PC-3 (cell line): ENCODE measurements at regions not wholly inside any gene's neighbourhood (a gene's known extent, or its start where the extent isn't known, plus 50 kb on each side); places are given as distances from the start of the nearest gene placed in this dataset.

Source experiments
- ATAC-seq: fragments of 200-7000 bp; cut with Tn5 transposase; 2 replicates; pipeline ENCODE4 v1.9.1; 2020; ENCODE audit warnings: mild to moderate bottlenecking, moderate library complexity
- BruUV-seq: library from RNA; stranded (reverse); fragments of 400-500 nt; replicated peaks from 2 replicates; lab custom pipeline; 2021; lab: Mats Ljungman, UMichigan
- CTCF ChIA-PET: fragments of 300-600 bp; sonication (Branson Sonifier 250); formaldehyde crosslinking; loops from one replicate; lab custom pipeline; 2022; ENCODE audit warnings: antibody characterized with exemption; lab: Charles Lee
- POLR2A ChIA-PET: fragments of 300-600 bp; sonication (Branson Sonifier 250); formaldehyde crosslinking; loops from one replicate; lab custom pipeline; 2022; ENCODE audit warnings: antibody characterized with exemption; ENCODE audit not compliant: unreplicated experiment; lab: Charles Lee
- DNase-seq: peaks from one replicate; pipeline ENCODE4 v3.0.0-alpha.2; 2015
- H2AFZ ChIP-seq: fragments of 300-600 bp; sonication (generic); 2 replicates; pipeline ENCODE4 v1.6.0; 2016; ENCODE audit warnings: antibody characterized with exemption, low read length
- H3F3A ChIP-seq: fragments of 300-600 bp; sonication (generic); one replicate; pipeline ENCODE4 v1.6.0; 2017; ENCODE audit warnings: antibody characterized with exemption, low read length, control low read depth, mild to moderate bottlenecking; ENCODE audit not compliant: unreplicated experiment
- H3K27ac ChIP-seq: fragments of 300-600 bp; sonication (generic); 2 replicates; pipeline ENCODE4 v1.5.1; 2016; ENCODE audit warnings: mild to moderate bottlenecking, low read length
- H3K27me3 ChIP-seq: fragments of 300-600 bp; sonication (generic); 2 replicates; pipeline ENCODE4 v1.6.1; 2016; ENCODE audit warnings: low read length, mixed read lengths
- H3K36me3 ChIP-seq: fragments of 300-600 bp; sonication (generic); 2 replicates; pipeline ENCODE4 v1.6.1; 2016; ENCODE audit warnings: low read depth, mixed run types, low read length, mixed read lengths
- H3K4me1 ChIP-seq: fragments of 300-600 bp; sonication (generic); 2 replicates; pipeline ENCODE4 v1.5.1; 2016; ENCODE audit warnings: low read length; ENCODE audit not compliant: insufficient read depth
- H3K4me2 ChIP-seq: fragments of 300-600 bp; sonication (generic); 2 replicates; pipeline ENCODE4 v1.6.0; 2016; ENCODE audit warnings: low read length
- H3K4me3 ChIP-seq: fragments of 300-600 bp; sonication (generic); 2 replicates; pipeline ENCODE4 v1.5.1; 2016; ENCODE audit warnings: mild to moderate bottlenecking, low read length, mixed read lengths
- H3K79me2 ChIP-seq: fragments of 300-600 bp; sonication (generic); 2 replicates; pipeline ENCODE4 v1.6.1; 2017; ENCODE audit warnings: low read length, mixed read lengths
- H3K9ac ChIP-seq: fragments of 300-600 bp; sonication (generic); 2 replicates; pipeline ENCODE4 v1.6.0; 2016; ENCODE audit warnings: mild to moderate bottlenecking, low read length
- H3K9me2 ChIP-seq: fragments of 300-600 bp; sonication (generic); replicated peaks from 2 replicates; pipeline ENCODE4 v1.6.1; 2016; ENCODE audit warnings: mixed run types, low read length, mixed read lengths
- H3K9me3 ChIP-seq: fragments of 300-600 bp; sonication (generic); 2 replicates; pipeline ENCODE4 v1.6.1; 2016; ENCODE audit warnings: low read length, mixed read lengths
- H4K20me1 ChIP-seq: fragments of 300-600 bp; sonication (generic); 2 replicates; pipeline ENCODE4 v1.6.1; 2016; ENCODE audit warnings: low read length, mixed read lengths
- EZH2 ChIP-seq: fragments of 300-600 bp; sonication (generic); IDR thresholded peaks from one replicate; pipeline ENCODE4 v1.6.1; 2017; ENCODE audit warnings: antibody characterized with exemption, mild to moderate bottlenecking, low read length; ENCODE audit not compliant: unreplicated experiment
- EZH2phosphoT487 ChIP-seq: fragments of 300-600 bp; sonication (generic); IDR thresholded peaks from 2 replicates; pipeline ENCODE4 v1.6.1; 2018; ENCODE audit warnings: mild to moderate bottlenecking, antibody characterized with exemption, low read length, borderline replicate concordance
- intact Hi-C: fragments of 100-400 bp; cut with micrococcal nuclease; formaldehyde crosslinking; loops from 2 replicates; pipeline ENCODE4 v1.9.0; 2023
- TF ChIP-seq, protein P1 (sequence below): fragments of 300-600 bp; sonication (generic); conservative IDR thresholded peaks from 2 replicates; pipeline ENCODE4 v1.5.1; 2017; ENCODE audit warnings: antibody characterized with exemption, low read depth, mild to moderate bottlenecking, low read length

DNA sequence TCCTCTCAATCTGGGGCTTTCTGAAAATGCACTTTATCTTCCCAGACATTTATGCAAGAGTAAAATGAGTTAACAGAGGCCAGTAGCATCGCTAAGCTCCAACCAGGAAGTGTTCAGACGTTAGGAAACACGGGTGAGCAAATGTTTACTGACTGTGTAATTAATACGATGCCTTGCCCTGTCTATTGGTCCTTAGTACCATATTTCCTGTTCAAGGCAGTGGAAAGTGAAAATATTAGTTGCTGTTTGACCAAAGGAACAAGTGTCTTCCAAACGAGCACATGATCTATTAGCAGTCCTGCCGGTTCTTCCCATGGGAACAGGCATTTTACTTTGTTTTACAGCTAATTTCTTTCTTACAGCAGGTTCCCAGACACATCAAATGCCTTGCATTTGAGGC is 311.1 kb upstream of the JAG1 start:
- CTCF ChIA-PET, result no interaction called here
- no TSS peak for BruUV-seq

DNA sequence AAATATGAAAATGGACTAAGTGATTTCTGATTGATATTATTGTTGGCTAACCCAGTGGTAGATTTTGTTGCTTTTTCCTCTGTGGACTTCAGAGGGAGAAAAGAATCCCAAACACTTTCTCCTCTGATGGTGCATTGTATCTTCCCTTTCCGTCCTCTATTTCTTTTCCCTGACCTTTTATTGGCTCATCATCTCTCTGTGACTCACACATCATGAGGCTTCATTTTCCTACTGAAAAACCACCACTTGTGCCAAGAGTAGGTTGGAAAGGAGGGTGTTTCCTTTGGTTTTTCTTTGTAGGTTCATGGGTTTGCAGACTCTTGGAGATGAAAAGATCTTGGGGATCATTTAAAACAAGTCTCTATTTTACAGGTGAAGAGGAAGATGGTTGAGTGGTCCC is 311.7 kb upstream of the JAG1 start:
- ChIA-PET CTCF (no interaction called here), POLR2A (no interaction called here)
- no peaks in the 10 kb centered on the region for H3K9me2 ChIP-seq
- no peaks in the 10 kb centered on the region for H3K79me2 ChIP-seq
- no peak overlapping the region for H3K27ac ChIP-seq
- TF ChIP-seq EZH2 (no peak), EZH2phosphoT487 (no peak)
- TF ChIP-seq, protein P1, sequence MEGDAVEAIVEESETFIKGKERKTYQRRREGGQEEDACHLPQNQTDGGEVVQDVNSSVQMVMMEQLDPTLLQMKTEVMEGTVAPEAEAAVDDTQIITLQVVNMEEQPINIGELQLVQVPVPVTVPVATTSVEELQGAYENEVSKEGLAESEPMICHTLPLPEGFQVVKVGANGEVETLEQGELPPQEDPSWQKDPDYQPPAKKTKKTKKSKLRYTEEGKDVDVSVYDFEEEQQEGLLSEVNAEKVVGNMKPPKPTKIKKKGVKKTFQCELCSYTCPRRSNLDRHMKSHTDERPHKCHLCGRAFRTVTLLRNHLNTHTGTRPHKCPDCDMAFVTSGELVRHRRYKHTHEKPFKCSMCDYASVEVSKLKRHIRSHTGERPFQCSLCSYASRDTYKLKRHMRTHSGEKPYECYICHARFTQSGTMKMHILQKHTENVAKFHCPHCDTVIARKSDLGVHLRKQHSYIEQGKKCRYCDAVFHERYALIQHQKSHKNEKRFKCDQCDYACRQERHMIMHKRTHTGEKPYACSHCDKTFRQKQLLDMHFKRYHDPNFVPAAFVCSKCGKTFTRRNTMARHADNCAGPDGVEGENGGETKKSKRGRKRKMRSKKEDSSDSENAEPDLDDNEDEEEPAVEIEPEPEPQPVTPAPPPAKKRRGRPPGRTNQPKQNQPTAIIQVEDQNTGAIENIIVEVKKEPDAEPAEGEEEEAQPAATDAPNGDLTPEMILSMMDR, result no peak
- intact Hi-C loops, result no loop called here
- no peaks in the 10 kb centered on the region for H3F3A ChIP-seq
- no TSS peak for BruUV-seq
- no peaks in the 10 kb centered on the region for H3K36me3 ChIP-seq
- H3K4me2 ChIP-seq, result no peak overlapping the region
- H2AFZ ChIP-seq, result peak overlapping the region; percentile 11; the same call in 1 of the 2 replicates
- 0 out of 2 replicates have a peak, but pooled peaks have one; percentile 30 for ATAC-seq
- H3K9ac ChIP-seq, result no peak overlapping the region
- H3K9me3 ChIP-seq, result no peaks in the 10 kb centered on the region
- H3K4me1 ChIP-seq, result peaks cover 12% of the 10 kb centered on the region; the same call in 1 of the 2 replicates
- no peak overlapping the region for H3K4me3 ChIP-seq
- peak; percentile 16 for DNase-seq
- no peaks in the 10 kb centered on the region for H3K27me3 ChIP-seq
- no peaks in the 10 kb centered on the region for H4K20me1 ChIP-seq

More for the DNA sequence above, 311.1 kb upstream of the JAG1 start:
- Histone ChIP-seq H3K9me2 (no peaks in the 10 kb centered on the region), H3K9ac (no peak overlapping the region), H3K27ac (no peak overlapping the region), H3K4me3 (no peak overlapping the region), H3K27me3 (no peaks in the 10 kb centered on the region), H3K4me2 (no peak overlapping the region), H3K79me2 (no peaks in the 10 kb centered on the region), H3K9me3 (no peaks in the 10 kb centered on the region), H3K36me3 (no peaks in the 10 kb centered on the region), H3F3A (no peaks in the 10 kb centered on the region), H4K20me1 (no peaks in the 10 kb centered on the region), H3K4me1 (peaks cover 12% of the 10 kb centered on the region; the same call in 1 of the 2 replicates), H2AFZ (no peak overlapping the region; the same call in 1 of the 2 replicates)
- DNase-seq (no peak), ATAC-seq (no peak)
- intact Hi-C loops, result loop anchor here (5.0 kb wide), 3 partner anchors 63 to 313 kb away; partner anchors contain the start of gene JAG1
- TF ChIP-seq, protein P1, result no peak
- TF ChIP-seq EZH2 (no peak), EZH2phosphoT487 (no peak)
- POLR2A ChIA-PET, result no interaction called here

DNA sequence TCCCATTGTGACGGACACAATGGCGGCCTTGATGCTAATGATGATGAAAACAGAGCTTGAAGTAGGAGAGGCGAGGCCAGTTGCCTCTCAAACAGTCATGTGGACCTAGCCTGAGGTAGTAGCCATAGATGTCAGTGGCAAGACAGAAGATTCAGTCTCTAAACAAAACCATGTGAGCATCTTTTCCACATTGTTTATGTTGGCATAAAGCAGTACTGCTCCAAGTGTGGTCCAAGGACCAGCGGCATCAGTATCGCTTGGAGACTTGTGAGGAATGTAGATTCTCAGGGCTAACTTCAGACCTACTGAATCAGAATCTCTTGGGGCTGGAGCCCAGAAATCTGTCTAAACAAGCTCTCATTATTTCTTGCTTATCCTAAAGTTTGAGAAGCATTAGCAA is 312.8 kb upstream of the JAG1 start:
- H3K9me3 ChIP-seq, result no peaks in the 10 kb centered on the region
- H3K4me2 ChIP-seq, result no peak overlapping the region
- H3K36me3 ChIP-seq, result no peaks in the 10 kb centered on the region
- ChIA-PET CTCF (no interaction called here), POLR2A (no interaction called here)
- ATAC-seq, result no peak
- H3K4me1 ChIP-seq, result peaks cover 12% of the 10 kb centered on the region; the same call in 1 of the 2 replicates
- no peaks in the 10 kb centered on the region for H3K9me2 ChIP-seq
- DNase-seq, result no peak
- no peaks in the 10 kb centered on the region for H3K79me2 ChIP-seq
- intact Hi-C loops, result no loop called here
- no TSS peak for BruUV-seq
- H3F3A ChIP-seq, result no peaks in the 10 kb centered on the region
- no peak overlapping the region for H3K9ac ChIP-seq
- TF ChIP-seq, protein P1, result no peak
- no peak for TF ChIP-seq EZH2
- no peak for TF ChIP-seq EZH2phosphoT487
- H3K4me3 ChIP-seq, result no peak overlapping the region
- H3K27ac ChIP-seq, result no peak overlapping the region
- no peak overlapping the region for H2AFZ ChIP-seq
- no peaks in the 10 kb centered on the region for H3K27me3 ChIP-seq
- no peaks in the 10 kb centered on the region for H4K20me1 ChIP-seq
